K562 (cell line): ENCODE measurements at regions not wholly inside any gene's neighbourhood (a gene's known extent, or its start where the extent isn't known, plus 50 kb on each side); places are given as distances from the start of the nearest gene placed in this dataset.

Experiments
- ATAC-seq: fragments of 200-7000 bp; cut with Tn5 transposase; 3 replicates; pipeline ENCODE4 v1.9.1; 2020; ENCODE audit warnings: moderate library complexity
- BruUV-seq: library from RNA; stranded (reverse); fragments of 400-500 nt; replicated peaks from 2 replicates; lab custom pipeline; 2021; lab: Mats Ljungman, UMichigan
- CTCF ChIA-PET: fragments of 300-600 bp; formaldehyde crosslinking; extraction: SDS; loops from one replicate; lab custom pipeline; 2021; ENCODE audit warnings: low intra/inter-chr PET ratio; lab: Yijun Ruan, JAX
- POLR2A ChIA-PET: fragments of 300-600, 350-650 bp; sonication (Branson Sonifier 250); formaldehyde crosslinking; extraction: SDS; loops from one replicate; lab custom pipeline; 2021; ENCODE audit warnings: antibody characterized with exemption, inconsistent platforms; lab: Yijun Ruan, JAX
- DNase-seq, 4 experiments: peaks; one replicate each; pipeline versions ENCODE4 v3.0.0 to v3.0.0-alpha.2; 2011 to 2018; ENCODE audit warnings: low spot score in 3 of 4, mixed read lengths in 3 of 4; ENCODE audit errors: extremely low read depth in 1 of 4
- FAIRE-seq: peaks from 2 replicates; lab custom pipeline; 2011; peaks lifted over from hg19 to GRCh38; lab: Jason Lieb, UNC
- H2AFZ ChIP-seq: 2 replicates; pipeline ENCODE4 v1.6.0; 2011; ENCODE audit warnings: low read depth, low read length, control low read depth, inconsistent platforms
- H3K27ac ChIP-seq: fragments of 200-600 bp; 3 replicates; pipeline ENCODE4 v1.8.0; 2011; ENCODE audit warnings: low read depth, mild to moderate bottlenecking, control low read depth, inconsistent platforms, low read length, moderate library complexity, mixed read lengths; ENCODE audit errors: extremely low read depth
- H3K27me3 ChIP-seq, 2 experiments: fragments of 300-600 bp in 1 of 2; 2 replicates in 1 of 2; 3 replicates in 1 of 2; pipeline versions ENCODE4 v1.6.0 to v1.8.0; 2011; ENCODE audit warnings: inconsistent platforms in 2 of 2, low read length in 2 of 2, mild to moderate bottlenecking in 1 of 2, mixed read lengths in 1 of 2, moderate library complexity in 1 of 2; ENCODE audit not compliant: control insufficient read depth in 2 of 2, insufficient read depth in 2 of 2
- H3K36me3 ChIP-seq: fragments of 300-600 bp; 3 replicates; pipeline ENCODE4 v1.8.0; 2011; ENCODE audit warnings: mild to moderate bottlenecking, low read length, inconsistent platforms; ENCODE audit not compliant: control insufficient read depth, insufficient read depth
- H3K4me1 ChIP-seq, 2 experiments: fragments of 200-600 bp in 1 of 2; replicated peaks in 1 of 2; 2 replicates in 1 of 2; 3 replicates in 1 of 2; pipeline versions ENCODE4 v1.5.1 to v1.8.0; 2011; ENCODE audit warnings: inconsistent platforms in 2 of 2, low read length in 2 of 2, mild to moderate bottlenecking in 1 of 2, mixed read lengths in 1 of 2, moderate library complexity in 1 of 2; ENCODE audit not compliant: control insufficient read depth in 2 of 2, insufficient read depth in 2 of 2
- H3K4me2 ChIP-seq: 2 replicates; pipeline ENCODE4 v1.6.1; 2011; ENCODE audit warnings: low read length, control low read depth, inconsistent platforms, mixed read lengths; ENCODE audit not compliant: insufficient read depth
- H3K4me3 ChIP-seq: fragments of 200-600 bp; sonication (generic), shearing (Covaris generic); 2 replicates; pipeline ENCODE4 v1.5.1; 2016; ENCODE audit warnings: control low read depth, inconsistent platforms
- H3K79me2 ChIP-seq: fragments of 200-600 bp; 3 replicates; pipeline ENCODE4 v1.8.0; 2011; ENCODE audit warnings: low read length, inconsistent platforms; ENCODE audit not compliant: control insufficient read depth, insufficient read depth
- H3K9ac ChIP-seq, 2 experiments: 2 replicates each; pipeline versions ENCODE4 v1.6.0 to v1.6.1; 2011; ENCODE audit warnings: low read depth in 2 of 2, low read length in 2 of 2, control low read depth in 1 of 2, inconsistent platforms in 1 of 2, mild to moderate bottlenecking in 1 of 2, mixed read lengths in 1 of 2; ENCODE audit not compliant: insufficient read depth in 1 of 2
- H3K9me1 ChIP-seq: one replicate; pipeline ENCODE4 v1.6.0; 2011; ENCODE audit warnings: inconsistent platforms, mild to moderate bottlenecking, low read length, moderate library complexity; ENCODE audit not compliant: control insufficient read depth, insufficient read depth
- H3K9me3 ChIP-seq: replicated peaks from 2 replicates; pipeline ENCODE4 v1.5.1; 2011; ENCODE audit warnings: low read depth, low read length, inconsistent platforms; ENCODE audit not compliant: control insufficient read depth, insufficient read depth
- H4K20me1 ChIP-seq: replicated peaks from 2 replicates; pipeline ENCODE4 v1.6.1; 2011; ENCODE audit warnings: low read length, inconsistent platforms, mixed read lengths; ENCODE audit not compliant: control insufficient read depth, insufficient read depth
- JUNB ChIP-seq: fragments of 450-650 bp; formaldehyde crosslinking; conservative IDR thresholded peaks from 2 replicates; pipeline ENCODE4 v1.4.0; 2020; ENCODE audit warnings: mild to moderate bottlenecking
- MBD2 ChIP-seq: sonication (generic); IDR thresholded peaks from 2 replicates; pipeline ENCODE4 v1.6.1; 2016; ENCODE audit warnings: low read depth, borderline replicate concordance
- NFXL1 ChIP-seq: fragments of 450-650 bp; formaldehyde crosslinking; IDR thresholded peaks from 2 replicates; pipeline ENCODE4 v1.4.0; 2021; ENCODE audit warnings: mild to moderate bottlenecking
- UBTF ChIP-seq, 2 experiments: IDR thresholded peaks; 2 replicates each; pipeline ENCODE4 v1.6.1; 2012; ENCODE audit warnings: improper control_type of control experiment in 2 of 2, low read depth in 2 of 2, low read length in 2 of 2, borderline replicate concordance in 1 of 2
- WGBS: fragments of 100-300 bp; shearing (Covaris generic); methylation state at CpG from one replicate; pipeline ENCODE4 v1.1.6; 2016; ENCODE audit warnings: low coverage, mixed read lengths; ENCODE audit not compliant: insufficient coverage; ENCODE audit errors: missing lambda C conversion rate; 5-methylcytosine and 5-hydroxymethylcytosine counted together
- in situ Hi-C: fragments of 300-500 bp; cut with MboI; formaldehyde crosslinking; loops from 4 replicates; pipeline ENCODE4 v1.15.0; 2018; ENCODE audit warnings: inconsistent platforms, mixed read lengths
- intact Hi-C: fragments of 100-400 bp; cut with micrococcal nuclease; formaldehyde crosslinking; loops from 2 replicates; pipeline ENCODE4 v1.14.2; 2022

GRCh38 chr1:8116894-8117264 lies 90.8 kb upstream of the ERRFI1 start (continued):
- no peak for TF ChIP-seq JUNB (CRISPR knock-in tag)
- no peak for TF ChIP-seq MBD2
- no peak for TF ChIP-seq NFXL1 (CRISPR knock-in tag)

GRCh38 chr1:8115769-8116167 lies 89.7 kb upstream of the ERRFI1 start:
- H3K9me3 ChIP-seq, result no peaks in the 10 kb centered on the region
- peak overlapping the region in 1 of 2 experiments; percentile 43; a peak in 1 of 4 replicates for H3K9ac ChIP-seq
- H3K4me2 ChIP-seq, result no peak overlapping the region
- H3K4me1 ChIP-seq, result peaks cover 0 to 5% of the 10 kb centered on the region in 2 experiments; a peak in 3 of 5 replicates
- no peaks in the 10 kb centered on the region for H3K9me1 ChIP-seq
- H3K27ac ChIP-seq, result no peak overlapping the region
- DNase-seq, result no peak
- no peak overlapping the region; the same call in 1 of the 2 replicates for H2AFZ ChIP-seq
- no peaks in the 10 kb centered on the region for H3K27me3 ChIP-seq
- intact Hi-C loops, result no loop called here
- no peaks in the 10 kb centered on the region for H3K79me2 ChIP-seq
- no TSS peak for BruUV-seq
- no peak for FAIRE-seq
- POLR2A ChIA-PET, result interaction anchor here (0.9 kb wide), 1 partner anchor 9 kb away, joined by 3 read pairs; no protein-coding TSS in a partner anchor
- no peak for TF ChIP-seq UBTF (IDR thresholded peaks at IDR 0.05; ENCODE audit: borderline replicate concordance in 1 of 2, low read depth in 2 of 2, low read length in 2 of 2)
- TF ChIP-seq, all 486 proteins: peak for 0
- Histone ChIP-seq H3K4me3 (no peak overlapping the region), H4K20me1 (no peaks in the 10 kb centered on the region), H3K36me3 (no peaks in the 10 kb centered on the region)
- CTCF ChIA-PET, result no interaction called here
- WGBS, result 70% methylated on average over 9 of the region's 9 CpGs
- no peak for ATAC-seq
- in situ Hi-C loops, result no loop called here
